OCI-LY7 (cell line): ENCODE measurements at regions not wholly inside any gene's neighbourhood (a gene's known extent, or its start where the extent isn't known, plus 50 kb on each side); places are given as distances from the start of the nearest gene placed in this dataset.

ENCODE experiments used
- EZH2phosphoT487 ChIP-seq: fragments of 200-600 bp; sonication (generic); IDR thresholded peaks from 2 replicates; pipeline ENCODE4 v1.6.1; 2018; ENCODE audit warnings: low read depth, borderline replicate concordance, mild to moderate bottlenecking, mixed run types, antibody characterized with exemption, low read length, moderate library complexity, mixed read lengths
- TF ChIP-seq, protein P1 (sequence below): fragments of 200-600 bp; sonication (generic); conservative IDR thresholded peaks from 2 replicates; pipeline ENCODE4 v1.5.1; 2014; ENCODE audit warnings: mild to moderate bottlenecking, antibody characterized with exemption, low read length, moderate library complexity, mixed read lengths

DNA sequence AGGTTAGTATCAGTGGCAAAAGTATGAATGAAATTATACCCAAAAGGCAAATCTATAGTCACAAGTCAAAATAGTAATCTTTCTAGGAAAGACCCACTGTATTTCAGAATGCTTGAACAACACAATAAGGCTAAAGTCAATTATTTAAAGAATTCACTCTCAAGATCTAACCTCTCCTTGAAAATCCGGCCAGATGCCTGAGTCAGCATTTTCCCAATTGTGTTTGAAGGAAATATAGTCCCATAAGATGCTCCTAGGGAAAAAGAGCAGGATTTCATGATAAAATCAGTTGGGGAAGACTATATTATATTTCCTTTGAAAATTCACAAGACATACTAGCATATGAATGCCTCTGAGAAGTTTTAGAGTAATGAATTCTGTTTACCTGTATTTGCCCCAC is 1075.0 kb downstream of the GRM8 start:
- TF ChIP-seq, protein P1, sequence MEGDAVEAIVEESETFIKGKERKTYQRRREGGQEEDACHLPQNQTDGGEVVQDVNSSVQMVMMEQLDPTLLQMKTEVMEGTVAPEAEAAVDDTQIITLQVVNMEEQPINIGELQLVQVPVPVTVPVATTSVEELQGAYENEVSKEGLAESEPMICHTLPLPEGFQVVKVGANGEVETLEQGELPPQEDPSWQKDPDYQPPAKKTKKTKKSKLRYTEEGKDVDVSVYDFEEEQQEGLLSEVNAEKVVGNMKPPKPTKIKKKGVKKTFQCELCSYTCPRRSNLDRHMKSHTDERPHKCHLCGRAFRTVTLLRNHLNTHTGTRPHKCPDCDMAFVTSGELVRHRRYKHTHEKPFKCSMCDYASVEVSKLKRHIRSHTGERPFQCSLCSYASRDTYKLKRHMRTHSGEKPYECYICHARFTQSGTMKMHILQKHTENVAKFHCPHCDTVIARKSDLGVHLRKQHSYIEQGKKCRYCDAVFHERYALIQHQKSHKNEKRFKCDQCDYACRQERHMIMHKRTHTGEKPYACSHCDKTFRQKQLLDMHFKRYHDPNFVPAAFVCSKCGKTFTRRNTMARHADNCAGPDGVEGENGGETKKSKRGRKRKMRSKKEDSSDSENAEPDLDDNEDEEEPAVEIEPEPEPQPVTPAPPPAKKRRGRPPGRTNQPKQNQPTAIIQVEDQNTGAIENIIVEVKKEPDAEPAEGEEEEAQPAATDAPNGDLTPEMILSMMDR: no peak
- TF ChIP-seq EZH2phosphoT487: no peak
